GM12878 (cell line): ENCODE measurements at regions not wholly inside any gene's neighbourhood (a gene's known extent, or its start where the extent isn't known, plus 50 kb on each side); places are given as distances from the start of the nearest gene placed in this dataset.

Source experiments
- ATAC-seq: fragments of 200-7000 bp; cut with Tn5 transposase; 3 replicates; pipeline ENCODE4 v1.9.1; 2020; ENCODE audit warnings: mild to moderate bottlenecking, moderate library complexity
- BruUV-seq: library from RNA; stranded (reverse); fragments of 400-500 nt; replicated peaks from 2 replicates; lab custom pipeline; 2021; lab: Mats Ljungman, UMichigan
- CTCF ChIA-PET: fragments of 300-600 bp; sonication (Branson Sonifier 250); formaldehyde crosslinking; extraction: SDS; loops from one replicate; lab custom pipeline; 2021; ENCODE audit warnings: inconsistent platforms; lab: Yijun Ruan, JAX
- POLR2A ChIA-PET: fragments of 350-600 bp; formaldehyde crosslinking; extraction: SDS; loops from one replicate; lab custom pipeline; 2021; ENCODE audit warnings: inconsistent platforms; lab: Charles Lee
- RAD21 ChIA-PET: fragments of 300-600 bp; sonication (Branson Sonifier 250); formaldehyde crosslinking; loops from one replicate; lab custom pipeline; 2023; ENCODE audit warnings: antibody characterized with exemption; ENCODE audit not compliant: unreplicated experiment; lab: Charles Lee
- SMC1A ChIA-PET: fragments of 300-600 bp; sonication (Branson Sonifier 250); formaldehyde crosslinking; loops from one replicate; lab custom pipeline; 2023; ENCODE audit not compliant: unreplicated experiment, uncharacterized antibody; lab: Charles Lee
- DNase-seq: peaks from one replicate; pipeline ENCODE4 v3.0.0-alpha.2; 2011; ENCODE audit warnings: low read depth, low spot score
- FAIRE-seq: peaks from 3 replicates; lab custom pipeline; 2011; peaks lifted over from hg19 to GRCh38; lab: Jason Lieb, UNC
- H2AFZ ChIP-seq: 2 replicates; pipeline ENCODE4 v1.6.0; 2011; ENCODE audit warnings: low read depth, low read length, control low read depth; ENCODE audit not compliant: control insufficient read depth
- H3K27ac ChIP-seq: 2 replicates; pipeline ENCODE4 v1.5.1; 2011; ENCODE audit warnings: control low read depth; ENCODE audit not compliant: control insufficient read depth, insufficient read depth
- H3K27me3 ChIP-seq, 2 experiments: replicated peaks in 1 of 2; 2 replicates each; pipeline versions ENCODE4 v1.6.0 to v1.6.1; 2011; ENCODE audit warnings: low read length in 1 of 2; ENCODE audit not compliant: control insufficient read depth in 2 of 2, insufficient read depth in 2 of 2
- H3K36me3 ChIP-seq, 2 experiments: 2 replicates each; pipeline ENCODE4 v1.5.1; 2011; ENCODE audit warnings: low read length in 1 of 2; ENCODE audit not compliant: control insufficient read depth in 2 of 2, insufficient read depth in 2 of 2
- H3K4me1 ChIP-seq: 2 replicates; pipeline ENCODE4 v1.6.1; 2011; ENCODE audit warnings: mild to moderate bottlenecking, low read length, moderate library complexity, mixed read lengths; ENCODE audit not compliant: control insufficient read depth, insufficient read depth
- H3K4me2 ChIP-seq: 2 replicates; pipeline ENCODE4 v1.6.0; 2011; ENCODE audit warnings: control low read depth; ENCODE audit not compliant: control insufficient read depth, insufficient read depth
- H3K4me3 ChIP-seq: fragments of 200-600 bp; sonication (generic); 2 replicates; pipeline ENCODE4 v1.5.1; 2016
- H3K79me2 ChIP-seq: 2 replicates; pipeline ENCODE4 v1.6.0; 2011; ENCODE audit warnings: low read length; ENCODE audit not compliant: control insufficient read depth, insufficient read depth
- H3K9ac ChIP-seq: 2 replicates; pipeline ENCODE4 v1.8.0; 2011; ENCODE audit warnings: low read length, control low read depth, mixed read lengths; ENCODE audit not compliant: control insufficient read depth, insufficient read depth
- H3K9me3 ChIP-seq: replicated peaks from 3 replicates; pipeline ENCODE4 v1.5.1; 2011; ENCODE audit warnings: mild to moderate bottlenecking, low read length; ENCODE audit not compliant: control insufficient read depth, insufficient read depth
- H4K20me1 ChIP-seq: 2 replicates; pipeline ENCODE4 v1.6.0; 2011; ENCODE audit not compliant: control insufficient read depth, insufficient read depth
- EED ChIP-seq: sonication (generic); IDR thresholded peaks from 2 replicates; pipeline ENCODE4 v1.6.1; 2016; ENCODE audit warnings: antibody characterized with exemption, low read depth
- EGR1 ChIP-seq, 2 experiments: IDR thresholded peaks; 1 replicate in 1 of 2; 2 replicates in 1 of 2; pipeline ENCODE4 v1.6.1; 2011 to 2012; ENCODE audit warnings: low read depth in 2 of 2, low read length in 2 of 2, borderline replicate concordance in 1 of 2, mild to moderate bottlenecking in 1 of 2, moderate library complexity in 1 of 2
- HCFC1 ChIP-seq: fragments of 150-350 bp; IDR thresholded peaks from 2 replicates; pipeline ENCODE4 v1.6.1; 2014; ENCODE audit warnings: low read length
- KAT2A ChIP-seq: conservative IDR thresholded peaks from 2 replicates; pipeline ENCODE4 v1.6.1; 2011; ENCODE audit warnings: low read depth, low read length; ENCODE audit not compliant: control insufficient read depth
- SMAD5 ChIP-seq: IDR thresholded peaks from 2 replicates; pipeline ENCODE4 v1.6.1; 2016; ENCODE audit warnings: antibody characterized with exemption, low read depth
- SMARCA5 ChIP-seq: fragments of 450-650 bp; IDR thresholded peaks from 2 replicates; pipeline ENCODE4 v1.6.1; 2017; ENCODE audit warnings: mild to moderate bottlenecking
- SPI1 ChIP-seq: IDR thresholded peaks from 2 replicates; pipeline ENCODE4 v1.6.1; 2011; ENCODE audit warnings: low read depth, mild to moderate bottlenecking, low read length, moderate library complexity, borderline replicate concordance; ENCODE audit not compliant: insufficient read depth
- ZNF207 ChIP-seq: fragments of 450-650 bp; IDR thresholded peaks from 2 replicates; pipeline ENCODE4 v1.6.1; 2014; ENCODE audit warnings: antibody characterized with exemption, mild to moderate bottlenecking, borderline replicate concordance
- WGBS: methylation state at CpG from one replicate; pipeline ENCODE4 v1.1.6; 2016; ENCODE audit warnings: low lambda C conversion rate; ENCODE audit not compliant: insufficient replicate concordance, insufficient coverage; ENCODE audit errors: missing lambda C conversion rate; 5-methylcytosine and 5-hydroxymethylcytosine counted together
- in situ Hi-C: fragments of 300-500 bp; cut with MboI; formaldehyde crosslinking; loops from 9 replicates; pipeline ENCODE4 v1.14.3; 2018; ENCODE audit warnings: mixed read lengths
- intact Hi-C: fragments of 100-400 bp; cut with micrococcal nuclease; formaldehyde crosslinking; loops from one replicate; pipeline ENCODE4 v1.14.2; 2022; ENCODE audit not compliant: unreplicated experiment
- TF ChIP-seq, protein P1 (sequence below): fragments of 450-650 bp; IDR thresholded peaks from 2 replicates; pipeline ENCODE4 v1.6.1; 2018; ENCODE audit warnings: borderline replicate concordance, mild to moderate bottlenecking; ENCODE audit not compliant: partially characterized antibody
- TF ChIP-seq, protein P2 (sequence below): IDR thresholded peaks from 2 replicates; pipeline ENCODE4 v1.6.1; 2012; ENCODE audit warnings: low read depth, low read length, improper control_type of control experiment

DNA sequence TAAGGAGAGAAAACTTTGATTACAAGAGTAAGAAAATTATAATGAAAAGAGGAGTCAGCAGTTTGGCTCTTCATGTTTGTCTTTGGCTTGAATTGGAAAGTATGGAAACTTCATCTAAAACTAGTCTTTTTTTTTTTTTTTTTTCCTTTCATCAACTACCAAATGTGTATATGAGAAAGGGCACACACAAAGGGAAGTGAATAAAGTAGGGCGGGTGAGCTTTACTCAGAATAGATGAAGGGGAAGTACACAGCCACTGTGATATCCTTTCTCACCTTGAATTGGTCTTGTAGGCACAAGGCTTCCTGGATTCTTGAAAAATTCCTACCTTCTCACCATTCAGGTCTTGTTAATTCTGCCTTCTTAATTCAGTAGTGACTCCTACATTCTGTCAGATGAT is 652.3 kb upstream of the KCNMB2 start:
- Histone ChIP-seq H3K27me3 (no peaks in the 10 kb centered on the region), H2AFZ (no peak overlapping the region), H3K9me3 (no peaks in the 10 kb centered on the region), H3K4me1 (no peaks in the 10 kb centered on the region), H4K20me1 (no peaks in the 10 kb centered on the region), H3K9ac (no peak overlapping the region), H3K79me2 (no peaks in the 10 kb centered on the region), H3K36me3 (no peaks in the 10 kb centered on the region), H3K4me2 (peak overlapping the region; percentile 54; the same call in 1 of the 2 replicates), H3K27ac (no peak overlapping the region), H3K4me3 (no peak overlapping the region)
- TF ChIP-seq EED (no peak), SPI1 (peak; percentile 29; the same call in 1 of the 2 replicates)
- in situ Hi-C loops (no loop called here), intact Hi-C loops (no loop called here)
- whole genome bisulfite sequencing, result 0% methylated on average over 1 of the region's 1 CpG
- ATAC-seq (peak; percentile 53; the same call in 2 of the 3 replicates), DNase-seq (no peak), FAIRE-seq (no peak)
- SMC1A ChIA-PET, result interaction anchor here (0.7 to 1.1 kb wide), 2 partner anchors 30 to 498 kb away, joined by 3 to 6 read pairs; no protein-coding TSS in a partner anchor
- no TSS peak for BruUV-seq
- CTCF ChIA-PET, result no interaction called here
- POLR2A ChIA-PET, result interaction anchor here (0.7 kb wide), 1 partner anchor 679 kb away, joined by 9 read pairs; no protein-coding TSS in a partner anchor
- RAD21 ChIA-PET, result no interaction called here

DNA sequence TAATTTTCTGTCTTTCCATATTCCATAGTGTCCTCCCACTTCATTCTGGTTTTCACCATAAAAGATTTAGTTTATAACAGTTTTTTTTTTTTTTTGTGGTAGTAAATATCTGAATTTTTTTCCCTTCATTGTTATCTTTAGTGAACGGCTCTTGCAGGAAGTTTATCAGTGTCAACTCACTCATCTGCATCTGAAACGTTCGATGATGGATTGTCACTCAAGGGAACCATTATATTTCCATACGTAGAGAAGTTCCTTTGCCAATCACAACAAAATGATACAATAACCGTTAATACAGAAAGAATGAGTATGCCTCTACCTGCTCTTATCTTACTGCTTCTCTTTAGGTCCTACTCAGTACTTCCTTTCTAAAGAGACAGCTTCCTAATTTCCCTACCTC is 651.2 kb upstream of the KCNMB2 start:
- DNase-seq, result no peak
- Histone ChIP-seq H2AFZ (no peak overlapping the region), H3K79me2 (no peaks in the 10 kb centered on the region), H3K27ac (no peak overlapping the region), H3K4me2 (no peak overlapping the region), H3K4me3 (no peak overlapping the region), H3K4me1 (no peaks in the 10 kb centered on the region), H4K20me1 (no peaks in the 10 kb centered on the region), H3K36me3 (no peaks in the 10 kb centered on the region), H3K9ac (no peak overlapping the region), H3K27me3 (no peaks in the 10 kb centered on the region), H3K9me3 (no peaks in the 10 kb centered on the region)
- POLR2A ChIA-PET, result no interaction called here
- intact Hi-C loops (no loop called here), in situ Hi-C loops (no loop called here)
- WGBS, result 68% methylated on average over 5 of the region's 5 CpGs
- ATAC-seq, result no peak
- TF ChIP-seq ZNF207 (no peak), KAT2A (no peak), SMAD5 (no peak), EGR1 (IDR thresholded peaks at IDR 0.05; ENCODE audit: borderline replicate concordance in 1 of 2, low read depth in 2 of 2, low read length in 2 of 2) (no peak), SMARCA5 (no peak), HCFC1 (no peak)
- TF ChIP-seq, protein P1, sequence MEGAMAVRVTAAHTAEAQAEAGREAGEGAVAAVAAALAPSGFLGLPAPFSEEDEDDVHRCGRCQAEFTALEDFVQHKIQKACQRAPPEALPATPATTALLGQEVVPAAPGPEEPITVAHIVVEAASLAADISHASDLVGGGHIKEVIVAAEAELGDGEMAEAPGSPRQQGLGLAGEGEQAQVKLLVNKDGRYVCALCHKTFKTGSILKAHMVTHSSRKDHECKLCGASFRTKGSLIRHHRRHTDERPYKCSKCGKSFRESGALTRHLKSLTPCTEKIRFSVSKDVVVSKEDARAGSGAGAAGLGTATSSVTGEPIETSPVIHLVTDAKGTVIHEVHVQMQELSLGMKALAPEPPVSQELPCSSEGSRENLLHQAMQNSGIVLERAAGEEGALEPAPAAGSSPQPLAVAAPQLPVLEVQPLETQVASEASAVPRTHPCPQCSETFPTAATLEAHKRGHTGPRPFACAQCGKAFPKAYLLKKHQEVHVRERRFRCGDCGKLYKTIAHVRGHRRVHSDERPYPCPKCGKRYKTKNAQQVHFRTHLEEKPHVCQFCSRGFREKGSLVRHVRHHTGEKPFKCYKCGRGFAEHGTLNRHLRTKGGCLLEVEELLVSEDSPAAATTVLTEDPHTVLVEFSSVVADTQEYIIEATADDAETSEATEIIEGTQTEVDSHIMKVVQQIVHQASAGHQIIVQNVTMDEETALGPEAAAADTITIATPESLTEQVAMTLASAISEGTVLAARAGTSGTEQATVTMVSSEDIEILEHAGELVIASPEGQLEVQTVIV, result no peak
- TF ChIP-seq, protein P2, sequence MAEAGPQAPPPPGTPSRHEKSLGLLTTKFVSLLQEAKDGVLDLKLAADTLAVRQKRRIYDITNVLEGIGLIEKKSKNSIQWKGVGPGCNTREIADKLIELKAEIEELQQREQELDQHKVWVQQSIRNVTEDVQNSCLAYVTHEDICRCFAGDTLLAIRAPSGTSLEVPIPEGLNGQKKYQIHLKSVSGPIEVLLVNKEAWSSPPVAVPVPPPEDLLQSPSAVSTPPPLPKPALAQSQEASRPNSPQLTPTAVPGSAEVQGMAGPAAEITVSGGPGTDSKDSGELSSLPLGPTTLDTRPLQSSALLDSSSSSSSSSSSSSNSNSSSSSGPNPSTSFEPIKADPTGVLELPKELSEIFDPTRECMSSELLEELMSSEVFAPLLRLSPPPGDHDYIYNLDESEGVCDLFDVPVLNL, result no peak
- CTCF ChIA-PET, result no interaction called here
- SMC1A ChIA-PET, result no interaction called here
- RAD21 ChIA-PET, result no interaction called here
- BruUV-seq, result no TSS peak
- no peak for FAIRE-seq
